A172 (cell line): ENCODE measurements at regions not wholly inside any gene's neighbourhood (a gene's known extent, or its start where the extent isn't known, plus 50 kb on each side); places are given as distances from the start of the nearest gene placed in this dataset.

Source experiments
- DNase-seq: peaks from one replicate; pipeline ENCODE4 v3.0.0-alpha.2; 2015; ENCODE audit warnings: low spot score

GRCh38 chr4:60016971-60017370, 1183.2 kb upstream of the ADGRL3 start:
- DNase-seq, result no peak

- no peak for DNase-seq
Measured at GRCh38 chr4:60019180-60019579, 1180.9 kb upstream of the ADGRL3 start.

- DNase-seq, result no peak
Measured at GRCh38 chr4:60019946-60020345, 1180.2 kb upstream of the ADGRL3 start.

- DNase-seq, result no peak
Measured at GRCh38 chr4:60020389-60020788, 1179.7 kb upstream of the ADGRL3 start.

GRCh38 chr4:60033826-60034225, 1166.3 kb upstream of the ADGRL3 start:
- DNase-seq, result no peak

- no peak for DNase-seq
Measured at GRCh38 chr4:60034361-60034760, 1165.8 kb upstream of the ADGRL3 start.

GRCh38 chr4:60039908-60040307, 1160.2 kb upstream of the ADGRL3 start:
- no peak for DNase-seq

- DNase-seq, result no peak
Measured at GRCh38 chr4:60042231-60042652, 1157.9 kb upstream of the ADGRL3 start.

- peak; percentile 32 for DNase-seq
Measured at GRCh38 chr4:60042941-60043340, 1157.2 kb upstream of the ADGRL3 start.

- DNase-seq, result no peak
Measured at GRCh38 chr4:60078984-60079383, 1121.1 kb upstream of the ADGRL3 start.

- DNase-seq, result no peak
Measured at GRCh38 chr4:60081839-60082238, 1118.3 kb upstream of the ADGRL3 start.

GRCh38 chr4:60088807-60089486, 1111.2 kb upstream of the ADGRL3 start:
- no peak for DNase-seq

GRCh38 chr4:60089546-60090273, 1110.4 kb upstream of the ADGRL3 start:
- DNase-seq, result no peak

- no peak for DNase-seq
Measured at GRCh38 chr4:60096676-60097075, 1103.5 kb upstream of the ADGRL3 start.

GRCh38 chr4:60116592-60116991, 1083.5 kb upstream of the ADGRL3 start:
- DNase-seq, result no peak

- DNase-seq, result no peak
Measured at GRCh38 chr4:60117726-60118323, 1082.3 kb upstream of the ADGRL3 start.

- no peak for DNase-seq
Measured at GRCh38 chr4:60122820-60123219, 1077.3 kb upstream of the ADGRL3 start.

GRCh38 chr4:60128888-60129287, 1071.2 kb upstream of the ADGRL3 start:
- no peak for DNase-seq

- no peak for DNase-seq
Measured at GRCh38 chr4:60129740-60130139, 1070.4 kb upstream of the ADGRL3 start.

GRCh38 chr4:60133375-60133774, 1066.8 kb upstream of the ADGRL3 start:
- DNase-seq, result peak; percentile 61

- DNase-seq, result no peak
Measured at GRCh38 chr4:60134099-60134498, 1066.0 kb upstream of the ADGRL3 start.

GRCh38 chr4:60155088-60155487, 1045.0 kb upstream of the ADGRL3 start:
- DNase-seq, result no peak

GRCh38 chr4:60173103-60173502, 1027.0 kb upstream of the ADGRL3 start:
- no peak for DNase-seq
